Body of pancreas (tissue), 4 donors: ENCODE measurements at regions not wholly inside any gene's neighbourhood (a gene's known extent, or its start where the extent isn't known, plus 50 kb on each side); places are given as distances from the start of the nearest gene placed in this dataset.

Experiments used
- POLR2A ChIP-seq, 3 donors: fragments of 450-650 bp; IDR thresholded peaks; one replicate each; pipeline ENCODE4 v1.6.1; 2016; ENCODE audit warnings: antibody characterized with exemption in 3 of 3, mild to moderate bottlenecking in 2 of 3
- TF ChIP-seq, protein P1 (sequence below), 7 experiments: fragments of 450-650 bp in 4 of 7; fragments of 200-600 bp in 3 of 7; sonication (generic) in 3 of 7; IDR thresholded peaks; one replicate each; pipeline ENCODE4 v1.5.1; 2016 to 2019; ENCODE audit warnings: antibody characterized with exemption in 7 of 7

- TF ChIP-seq POLR2A (IDR thresholded peaks at IDR 0.05) = no peak
- TF ChIP-seq, protein P1, sequence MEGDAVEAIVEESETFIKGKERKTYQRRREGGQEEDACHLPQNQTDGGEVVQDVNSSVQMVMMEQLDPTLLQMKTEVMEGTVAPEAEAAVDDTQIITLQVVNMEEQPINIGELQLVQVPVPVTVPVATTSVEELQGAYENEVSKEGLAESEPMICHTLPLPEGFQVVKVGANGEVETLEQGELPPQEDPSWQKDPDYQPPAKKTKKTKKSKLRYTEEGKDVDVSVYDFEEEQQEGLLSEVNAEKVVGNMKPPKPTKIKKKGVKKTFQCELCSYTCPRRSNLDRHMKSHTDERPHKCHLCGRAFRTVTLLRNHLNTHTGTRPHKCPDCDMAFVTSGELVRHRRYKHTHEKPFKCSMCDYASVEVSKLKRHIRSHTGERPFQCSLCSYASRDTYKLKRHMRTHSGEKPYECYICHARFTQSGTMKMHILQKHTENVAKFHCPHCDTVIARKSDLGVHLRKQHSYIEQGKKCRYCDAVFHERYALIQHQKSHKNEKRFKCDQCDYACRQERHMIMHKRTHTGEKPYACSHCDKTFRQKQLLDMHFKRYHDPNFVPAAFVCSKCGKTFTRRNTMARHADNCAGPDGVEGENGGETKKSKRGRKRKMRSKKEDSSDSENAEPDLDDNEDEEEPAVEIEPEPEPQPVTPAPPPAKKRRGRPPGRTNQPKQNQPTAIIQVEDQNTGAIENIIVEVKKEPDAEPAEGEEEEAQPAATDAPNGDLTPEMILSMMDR (IDR thresholded peaks at IDR 0.05) = no peak
Observed at GRCh38 chr12:34598851-34599529, 576.7 kb downstream of the ALG10 start.
